Tibial nerve (tissue), 4 donors: ENCODE measurements at regions not wholly inside any gene's neighbourhood (a gene's known extent, or its start where the extent isn't known, plus 50 kb on each side); places are given as distances from the start of the nearest gene placed in this dataset.

Source experiments
- DNase-seq, 2 donors: peaks; one replicate each; pipeline ENCODE4 v3.0.0-alpha.2; 2019; ENCODE audit warnings: low spot score in 2 of 2
- H3K27ac ChIP-seq, 4 donors: fragments of 200-600 bp; sonication (generic) in 3 of 4; one replicate each; pipeline ENCODE4 v1.5.1; 2017 to 2019; ENCODE audit warnings: mild to moderate bottlenecking in 1 of 4
- H3K27me3 ChIP-seq, 2 donors: fragments of 200-600 bp; sonication (generic) in 1 of 2; one replicate each; pipeline versions ENCODE4 v1.5.1 to v1.6.0; 2017 to 2019
- H3K36me3 ChIP-seq, 3 donors: fragments of 200-600 bp; sonication (generic); one replicate each; pipeline ENCODE4 v1.5.1; 2018 to 2019
- H3K4me1 ChIP-seq, 4 donors: fragments of 200-600 bp; sonication (generic) in 3 of 4; one replicate each; pipeline ENCODE4 v1.5.1; 2017 to 2019
- H3K4me3 ChIP-seq, 4 donors: fragments of 200-600 bp; sonication (generic) in 3 of 4; one replicate each; pipeline ENCODE4 v1.5.1; 2017 to 2019; ENCODE audit warnings: mild to moderate bottlenecking in 1 of 4, moderate library complexity in 1 of 4
- H3K9me3 ChIP-seq, 4 donors: fragments of 200-600 bp; sonication (generic) in 3 of 4; one replicate each; pipeline ENCODE4 v1.5.1; 2017 to 2019
- CTCF ChIP-seq, 5 experiments: fragments of 200-600 bp in 3 of 5; fragments of 450-650 bp in 2 of 5; sonication (generic) in 3 of 5; IDR thresholded peaks; one replicate each; pipeline ENCODE4 v1.5.1; 2016 to 2019; ENCODE audit warnings: antibody characterized with exemption in 5 of 5, mild to moderate bottlenecking in 3 of 5, moderate library complexity in 2 of 5
- EP300 ChIP-seq, 2 donors: sonication (generic); formaldehyde crosslinking; IDR thresholded peaks; one replicate each; pipeline ENCODE4 v1.6.1; 2017; ENCODE audit warnings: antibody characterized with exemption in 2 of 2, mild to moderate bottlenecking in 1 of 2
- POLR2A ChIP-seq, 2 donors: fragments of 450-650 bp; IDR thresholded peaks; one replicate each; pipeline ENCODE4 v1.6.1; 2017; ENCODE audit warnings: antibody characterized with exemption in 2 of 2, mild to moderate bottlenecking in 2 of 2, moderate library complexity in 2 of 2
- WGBS, 2 donors: methylation state at CpG; one replicate each; pipeline ENCODE4 v1.1.5; 2018; 5-methylcytosine and 5-hydroxymethylcytosine counted together

- Histone ChIP-seq H3K4me3 (no peak overlapping the region), H3K4me1 (no peaks in the 10 kb centered on the region), H3K27ac (no peak overlapping the region), H3K9me3 (peaks cover 0 to 6% (median 0%) of the 10 kb centered on the region in 4 donors), H3K36me3 (no peaks in the 10 kb centered on the region), H3K27me3 (no peaks in the 10 kb centered on the region)
- DNase-seq: no peak
- WGBS, 2 donors: 72% methylated on average over 5 of the region's 5 CpGs
- no peak for TF ChIP-seq CTCF (IDR thresholded peaks at IDR 0.05)
- no peak for TF ChIP-seq POLR2A (IDR thresholded peaks at IDR 0.05)
Observed at GRCh38 chr1:242754926-242755325, 230.4 kb upstream of the PLD5 start.

DNA sequence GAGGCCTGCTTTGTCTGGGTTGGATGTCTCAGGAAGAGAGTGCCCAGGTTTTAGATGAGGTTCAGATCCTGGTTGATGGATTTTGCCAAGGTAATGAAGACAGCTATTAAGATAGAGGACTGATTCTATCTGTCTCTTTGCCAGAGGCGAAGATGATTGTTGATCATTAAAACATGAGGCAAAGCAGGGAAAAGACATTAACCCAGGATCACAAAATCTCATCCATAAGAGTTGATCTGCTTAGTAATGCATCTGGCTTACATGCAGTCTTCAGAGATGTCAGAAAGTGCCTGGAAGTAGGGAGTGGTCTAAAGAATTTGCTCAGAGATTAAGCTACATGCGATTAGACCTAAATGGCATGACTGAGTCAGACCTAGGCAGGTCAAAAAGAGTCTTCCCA, 229.6 kb upstream of the PLD5 start:
- 75 to 80% methylated on average over 2 of the region's 2 CpGs for WGBS, 2 donors
- TF ChIP-seq CTCF (IDR thresholded peaks at IDR 0.05) (no peak), POLR2A (IDR thresholded peaks at IDR 0.05) (no peak), EP300 (IDR thresholded peaks at IDR 0.05) (no peak)
- Histone ChIP-seq H3K36me3 (no peaks in the 10 kb centered on the region), H3K27ac (no peak overlapping the region), H3K4me3 (no peak overlapping the region), H3K27me3 (no peaks in the 10 kb centered on the region), H3K4me1 (no peaks in the 10 kb centered on the region), H3K9me3 (peaks cover 0 to 6% (median 0%) of the 10 kb centered on the region in 4 donors)
- no peak for DNase-seq

DNA sequence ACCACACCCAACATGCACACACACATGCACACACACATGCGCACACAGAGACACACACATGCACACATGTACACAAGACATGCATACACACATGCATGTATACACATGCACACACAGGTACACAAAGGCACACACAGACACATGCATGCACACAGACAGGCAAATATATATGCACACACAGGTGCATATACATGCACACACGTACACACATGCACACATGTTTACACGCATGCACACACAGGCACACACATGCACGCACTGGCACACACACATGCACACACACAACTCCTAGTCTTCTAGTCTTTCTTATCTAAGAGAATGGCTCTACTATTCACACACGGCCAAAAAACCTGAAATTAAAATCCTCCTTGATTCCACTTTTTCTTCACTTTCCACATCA, 222.7 kb upstream of the PLD5 start:
- no peak for DNase-seq
- Histone ChIP-seq H3K4me1 (no peaks in the 10 kb centered on the region), H3K9me3 (no peaks in the 10 kb centered on the region), H3K27ac (no peak overlapping the region), H3K36me3 (no peaks in the 10 kb centered on the region), H3K4me3 (no peak overlapping the region), H3K27me3 (no peaks in the 10 kb centered on the region)
- TF ChIP-seq CTCF (IDR thresholded peaks at IDR 0.05): no peak
- TF ChIP-seq EP300 (IDR thresholded peaks at IDR 0.05): no peak
- no peak for TF ChIP-seq POLR2A (IDR thresholded peaks at IDR 0.05)
- WGBS, 2 donors: 76 to 93% methylated on average over 5 of the region's 5 CpGs

GRCh38 chr1:242745079-242745478, 220.6 kb upstream of the PLD5 start:
- no peak for DNase-seq
- TF ChIP-seq POLR2A (IDR thresholded peaks at IDR 0.05): no peak
- TF ChIP-seq EP300 (IDR thresholded peaks at IDR 0.05): no peak
- no peak for TF ChIP-seq CTCF (IDR thresholded peaks at IDR 0.05)
- H3K9me3 ChIP-seq: peaks cover 0 to 3% (median 0%) of the 10 kb centered on the region in 4 donors
- 33 to 59% methylated on average over 1 of the region's 1 CpG for WGBS, 2 donors
- no peak overlapping the region for H3K4me3 ChIP-seq
- H3K4me1 ChIP-seq: no peaks in the 10 kb centered on the region
- H3K27me3 ChIP-seq: no peaks in the 10 kb centered on the region
- no peak overlapping the region for H3K27ac ChIP-seq
- H3K36me3 ChIP-seq: no peaks in the 10 kb centered on the region

- Histone ChIP-seq H3K4me3 (no peak overlapping the region), H3K36me3 (no peaks in the 10 kb centered on the region), H3K9me3 (peaks cover 0 to 3% (median 0%) of the 10 kb centered on the region in 4 donors), H3K4me1 (no peaks in the 10 kb centered on the region), H3K27me3 (no peaks in the 10 kb centered on the region), H3K27ac (no peak overlapping the region)
- WGBS, 2 donors: 78 to 81% methylated on average over 6 of the region's 6 CpGs
- TF ChIP-seq POLR2A (IDR thresholded peaks at IDR 0.05) (no peak), CTCF (IDR thresholded peaks at IDR 0.05) (no peak), EP300 (IDR thresholded peaks at IDR 0.05) (no peak)
- DNase-seq: no peak
Observed at GRCh38 chr1:242743983-242744780, 219.7 kb upstream of the PLD5 start.
